VCaP (cell line): ENCODE measurements at regions not wholly inside any gene's neighbourhood (a gene's known extent, or its start where the extent isn't known, plus 50 kb on each side); places are given as distances from the start of the nearest gene placed in this dataset.

Experiments used
- H3K27ac ChIP-seq: fragments of 450-650 bp; 2 replicates; pipeline ENCODE4 v1.5.1; 2017
- TF ChIP-seq, protein P1 (sequence below): fragments of 450-650 bp; conservative IDR thresholded peaks from 2 replicates; pipeline ENCODE4 v1.5.1; 2017; ENCODE audit warnings: mild to moderate bottlenecking, moderate library complexity

DNA sequence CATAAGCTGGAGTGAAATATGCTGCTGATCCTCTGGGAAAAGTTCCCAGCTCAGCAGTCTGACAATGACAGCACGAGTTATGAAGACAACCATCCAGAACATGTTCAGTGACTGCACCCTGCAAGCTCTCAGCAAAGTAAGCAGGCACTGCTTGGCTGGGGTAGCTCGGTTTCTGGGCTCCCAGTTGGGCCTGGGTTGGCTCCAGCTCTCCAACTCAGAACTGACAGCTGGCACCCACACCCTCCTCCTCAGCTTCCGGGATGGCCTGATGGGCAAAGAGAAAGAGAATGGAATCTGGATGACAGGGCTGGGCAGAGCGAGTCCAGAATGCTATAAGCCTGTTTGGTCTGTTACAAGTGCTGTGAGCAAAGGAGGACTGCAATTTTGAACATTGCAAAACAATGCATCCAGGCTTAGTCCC, 185.0 kb downstream of the CSNK1G3 start:
- TF ChIP-seq, protein P1, sequence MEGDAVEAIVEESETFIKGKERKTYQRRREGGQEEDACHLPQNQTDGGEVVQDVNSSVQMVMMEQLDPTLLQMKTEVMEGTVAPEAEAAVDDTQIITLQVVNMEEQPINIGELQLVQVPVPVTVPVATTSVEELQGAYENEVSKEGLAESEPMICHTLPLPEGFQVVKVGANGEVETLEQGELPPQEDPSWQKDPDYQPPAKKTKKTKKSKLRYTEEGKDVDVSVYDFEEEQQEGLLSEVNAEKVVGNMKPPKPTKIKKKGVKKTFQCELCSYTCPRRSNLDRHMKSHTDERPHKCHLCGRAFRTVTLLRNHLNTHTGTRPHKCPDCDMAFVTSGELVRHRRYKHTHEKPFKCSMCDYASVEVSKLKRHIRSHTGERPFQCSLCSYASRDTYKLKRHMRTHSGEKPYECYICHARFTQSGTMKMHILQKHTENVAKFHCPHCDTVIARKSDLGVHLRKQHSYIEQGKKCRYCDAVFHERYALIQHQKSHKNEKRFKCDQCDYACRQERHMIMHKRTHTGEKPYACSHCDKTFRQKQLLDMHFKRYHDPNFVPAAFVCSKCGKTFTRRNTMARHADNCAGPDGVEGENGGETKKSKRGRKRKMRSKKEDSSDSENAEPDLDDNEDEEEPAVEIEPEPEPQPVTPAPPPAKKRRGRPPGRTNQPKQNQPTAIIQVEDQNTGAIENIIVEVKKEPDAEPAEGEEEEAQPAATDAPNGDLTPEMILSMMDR: no peak
- H3K27ac ChIP-seq: no peak overlapping the region

DNA sequence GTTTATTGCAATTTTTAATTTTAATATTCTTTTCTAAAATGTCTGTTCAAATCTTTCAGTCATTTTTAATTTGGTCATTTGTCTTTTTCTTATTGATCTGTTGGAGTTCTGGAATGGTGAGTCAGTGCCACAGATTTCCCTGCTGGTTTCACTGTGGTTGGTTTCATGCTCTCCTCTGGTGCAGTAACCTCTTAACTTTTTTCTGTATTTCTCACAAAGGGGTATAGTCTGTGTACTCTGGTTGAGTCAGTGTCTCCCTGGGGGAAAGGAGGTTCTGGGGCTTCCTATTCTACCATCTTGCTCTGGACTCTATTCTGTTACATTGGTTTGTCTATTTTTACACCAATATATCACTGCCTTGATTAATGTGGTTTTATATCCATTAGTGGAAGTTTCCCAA, 178.8 kb downstream of the CSNK1G3 start:
- TF ChIP-seq, protein P1: no peak
- no peak overlapping the region for H3K27ac ChIP-seq

DNA sequence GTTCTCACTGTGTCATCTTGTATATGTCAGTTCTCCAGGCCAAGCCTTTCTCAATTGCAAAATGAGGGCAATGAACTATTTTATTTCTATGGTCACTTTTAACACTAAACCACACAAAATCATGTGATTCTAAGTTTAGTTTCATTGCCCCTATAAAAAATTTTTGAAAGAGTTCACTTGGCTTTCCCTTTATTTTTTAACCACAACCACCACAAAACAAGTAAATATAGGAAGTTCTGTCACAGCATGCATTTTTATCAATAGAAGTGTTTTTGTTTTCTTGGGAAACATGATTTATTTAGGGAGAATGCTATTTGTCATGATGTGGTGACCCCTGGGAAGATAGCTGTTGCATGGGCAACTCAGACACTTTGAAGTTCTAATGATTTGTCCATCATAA, 169.1 kb downstream of the CSNK1G3 start:
- TF ChIP-seq, protein P1: no peak
- no peak overlapping the region for H3K27ac ChIP-seq

DNA sequence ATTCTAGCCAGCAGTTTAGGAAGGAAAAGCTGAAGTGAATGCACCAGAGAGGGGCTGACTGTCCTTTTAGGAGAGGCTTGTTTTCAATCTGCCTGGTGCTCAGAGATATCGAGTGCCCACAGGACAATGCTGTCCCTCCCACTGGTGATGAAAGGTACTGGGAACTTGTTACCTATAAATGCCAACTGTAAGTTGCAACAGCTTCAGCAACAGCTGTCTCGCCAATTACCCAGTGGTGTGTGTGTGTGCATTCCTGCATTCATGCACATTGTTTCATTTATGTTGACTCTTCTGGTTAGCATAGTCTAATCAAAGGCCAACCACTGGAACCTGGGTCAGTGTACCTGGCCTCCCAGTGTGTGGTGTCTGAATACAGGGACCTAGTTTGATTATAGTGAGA, 161.1 kb downstream of the CSNK1G3 start:
- no peak overlapping the region for H3K27ac ChIP-seq
- TF ChIP-seq, protein P1: no peak

DNA sequence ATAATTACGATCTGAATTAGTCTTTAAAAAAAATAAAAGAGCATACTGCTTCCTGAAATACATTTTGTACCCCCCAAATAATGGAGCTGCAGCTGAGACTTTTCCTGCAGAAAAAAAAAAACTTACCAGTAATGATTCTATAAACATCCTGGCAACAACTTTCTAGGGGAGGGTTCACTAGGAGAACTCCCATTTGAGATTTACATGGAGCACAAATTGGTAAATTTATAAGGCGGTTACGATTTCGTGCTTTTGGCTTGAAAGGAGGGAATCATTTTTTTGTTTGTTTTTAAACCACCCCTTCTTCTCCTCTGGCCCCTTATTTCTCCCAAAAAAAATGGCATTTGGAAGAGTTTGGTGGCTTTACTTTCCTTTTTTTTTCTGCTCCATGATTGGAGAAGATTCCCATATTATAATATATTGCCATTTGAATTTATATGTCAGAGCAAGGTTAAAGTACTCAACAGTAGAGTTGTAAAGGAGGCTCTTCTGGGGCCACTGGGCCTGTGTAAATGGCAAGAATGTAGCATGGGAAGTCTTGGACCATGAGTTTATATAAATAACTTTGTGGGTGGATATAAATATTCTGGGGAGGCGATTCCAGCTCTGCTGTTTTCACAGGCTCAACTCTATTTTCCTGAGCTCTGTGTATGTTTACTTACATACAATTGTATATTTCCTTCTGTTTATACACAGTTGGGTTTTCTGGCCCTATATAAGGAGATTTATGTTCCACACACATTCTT, 159.9 kb downstream of the CSNK1G3 start:
- TF ChIP-seq, protein P1: no peak
- H3K27ac ChIP-seq: no peak overlapping the region

DNA sequence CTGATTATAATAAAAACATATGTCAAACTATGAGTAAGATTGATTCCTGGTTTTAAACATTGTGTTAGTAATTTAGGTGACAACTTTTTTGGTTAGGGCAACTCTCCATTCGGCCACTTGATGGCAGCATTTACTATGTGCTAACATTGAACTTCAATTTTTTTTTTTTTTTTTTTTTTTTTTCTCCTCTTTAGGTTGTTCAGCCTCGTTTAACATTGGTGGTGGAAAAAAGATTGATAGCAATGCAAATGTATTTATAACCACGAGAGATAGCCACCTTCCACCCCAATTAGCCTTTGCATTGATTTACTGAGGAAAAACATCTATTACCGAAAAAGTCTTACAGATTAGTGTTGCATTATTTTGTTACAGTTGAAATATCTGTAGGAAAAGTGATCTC, 159.1 kb downstream of the CSNK1G3 start:
- no peak overlapping the region for H3K27ac ChIP-seq
- TF ChIP-seq, protein P1: peak; percentile 91
